IMR-90 (cell line): ENCODE measurements at regions not wholly inside any gene's neighbourhood (a gene's known extent, or its start where the extent isn't known, plus 50 kb on each side); places are given as distances from the start of the nearest gene placed in this dataset.

Source experiments
- ATAC-seq: fragments of 200-7000 bp; cut with Tn5 transposase; 2 replicates; pipeline ENCODE4 v1.9.1; 2020; ENCODE audit warnings: low read depth, mild to moderate bottlenecking, moderate library complexity
- BruUV-seq: library from RNA; stranded (reverse); fragments of 400-500 nt; replicated peaks from 2 replicates; lab custom pipeline; 2021; lab: Mats Ljungman, UMichigan
- CTCF ChIA-PET: fragments of 300-600 bp; formaldehyde crosslinking; extraction: SDS; loops from one replicate; lab custom pipeline; 2021; ENCODE audit warnings: antibody characterized with exemption; lab: Yijun Ruan, JAX
- POLR2A ChIA-PET: fragments of 300-600 bp; sonication (Branson Sonifier 250); formaldehyde crosslinking; loops from one replicate; lab custom pipeline; 2022; ENCODE audit warnings: antibody characterized with exemption; ENCODE audit not compliant: unreplicated experiment; lab: Charles Lee
- DNase-seq: peaks from one replicate; pipeline ENCODE4 v3.0.0; 2013
- H2AFZ ChIP-seq: replicated peaks from 2 replicates; pipeline ENCODE3; 2013; ENCODE audit warnings: low read length, mild to moderate bottlenecking; ENCODE audit not compliant: poor library complexity
- H2AK5ac ChIP-seq: 2 replicates; pipeline ENCODE4 v1.6.1; 2013; ENCODE audit warnings: low read depth, low read length, inconsistent platforms
- H2AK9ac ChIP-seq: replicated peaks from 2 replicates; pipeline ENCODE3; 2013; ENCODE audit warnings: mild to moderate bottlenecking, low read depth, low read length, moderate library complexity; ENCODE audit not compliant: poor library complexity
- H2BK120ac ChIP-seq: 2 replicates; pipeline ENCODE4 v1.6.1; 2013; ENCODE audit warnings: low read depth, low read length, inconsistent platforms
- H2BK15ac ChIP-seq: 3 replicates; pipeline ENCODE4 v1.6.1; 2013; ENCODE audit warnings: low read depth, low read length, inconsistent platforms
- H2BK20ac ChIP-seq: 2 replicates; pipeline ENCODE4 v1.6.1; 2013; ENCODE audit warnings: low read depth, mild to moderate bottlenecking, inconsistent platforms, low read length, moderate library complexity
- H2BK5ac ChIP-seq: 2 replicates; pipeline ENCODE4 v1.6.1; 2013; ENCODE audit warnings: mild to moderate bottlenecking, low read depth, low read length, inconsistent platforms; ENCODE audit not compliant: poor library complexity, severe bottlenecking
- H3K14ac ChIP-seq: replicated peaks from 2 replicates; pipeline ENCODE4 v1.6.1; 2013; ENCODE audit warnings: low read depth, low read length, inconsistent platforms
- H3K18ac ChIP-seq: 2 replicates; pipeline ENCODE4 v1.6.1; 2013; ENCODE audit warnings: low read depth, low read length, control low read depth
- H3K23ac ChIP-seq: 2 replicates; pipeline ENCODE4 v1.6.1; 2013; ENCODE audit warnings: low read depth, low read length, inconsistent platforms
- H3K27ac ChIP-seq: 2 replicates; pipeline ENCODE4 v1.5.1; 2013; ENCODE audit warnings: mild to moderate bottlenecking, control low read depth, low read length; ENCODE audit not compliant: insufficient read depth
- H3K27me3 ChIP-seq: 2 replicates; pipeline ENCODE4 v1.6.1; 2013; ENCODE audit warnings: low read length; ENCODE audit not compliant: control insufficient read depth, insufficient read depth
- H3K36me3 ChIP-seq: 2 replicates; pipeline ENCODE4 v1.6.1; 2013; ENCODE audit warnings: low read length, mixed read lengths; ENCODE audit not compliant: control insufficient read depth, insufficient read depth
- H3K4ac ChIP-seq: 2 replicates; pipeline ENCODE4 v1.6.1; 2013; ENCODE audit warnings: low read depth, low read length, inconsistent platforms
- H3K4me1 ChIP-seq: 2 replicates; pipeline ENCODE4 v1.6.1; 2013; ENCODE audit warnings: low read length, mixed read lengths; ENCODE audit not compliant: control insufficient read depth, insufficient read depth
- H3K4me2 ChIP-seq: 2 replicates; pipeline ENCODE4 v1.6.1; 2013; ENCODE audit warnings: low read depth, mild to moderate bottlenecking, control low read depth, low read length, moderate library complexity
- H3K4me3 ChIP-seq: 2 replicates; pipeline ENCODE4 v1.5.1; 2013; ENCODE audit warnings: low read depth, mild to moderate bottlenecking, control low read depth, low read length, moderate library complexity; ENCODE audit not compliant: insufficient read depth
- H3K56ac ChIP-seq: 2 replicates; pipeline ENCODE4 v1.6.1; 2013; ENCODE audit warnings: low read length, inconsistent platforms; ENCODE audit not compliant: insufficient read depth; ENCODE audit errors: extremely low read depth
- H3K79me1 ChIP-seq, 2 experiments: 2 replicates each; pipeline ENCODE4 v1.6.1; 2013; ENCODE audit warnings: low read length in 2 of 2, inconsistent platforms in 1 of 2, low read depth in 1 of 2
- H3K9ac ChIP-seq: 2 replicates; pipeline ENCODE4 v1.6.1; 2013; ENCODE audit warnings: low read depth, low read length, control low read depth
- H3K9me1 ChIP-seq: 2 replicates; pipeline ENCODE4 v1.6.1; 2013; ENCODE audit warnings: low read length, inconsistent platforms; ENCODE audit not compliant: insufficient read depth
- H3K9me3 ChIP-seq: 2 replicates; pipeline ENCODE4 v1.6.1; 2013; ENCODE audit warnings: low read length; ENCODE audit not compliant: control insufficient read depth, insufficient read depth
- H4K20me1 ChIP-seq: 2 replicates; pipeline ENCODE4 v1.6.1; 2013; ENCODE audit warnings: low read length, inconsistent platforms; ENCODE audit not compliant: insufficient read depth
- H4K5ac ChIP-seq: 2 replicates; pipeline ENCODE4 v1.6.1; 2013; ENCODE audit warnings: mild to moderate bottlenecking, low read depth, low read length, control low read depth
- H4K8ac ChIP-seq, 2 experiments: 2 replicates each; pipeline ENCODE4 v1.6.1; 2013; ENCODE audit warnings: low read depth in 2 of 2, low read length in 2 of 2, control low read depth in 1 of 2, inconsistent platforms in 1 of 2
- H4K91ac ChIP-seq: 2 replicates; pipeline ENCODE4 v1.6.1; 2013; ENCODE audit warnings: low read depth, low read length, inconsistent platforms; ENCODE audit not compliant: insufficient read depth
- FOS ChIP-seq: fragments of 150-350 bp; IDR thresholded peaks from 2 replicates; pipeline ENCODE4 v1.6.1; 2016; ENCODE audit warnings: low read depth, low read length
- MAZ ChIP-seq: IDR thresholded peaks from 2 replicates; pipeline ENCODE4 v1.6.1; 2012; ENCODE audit warnings: low read depth, mild to moderate bottlenecking, low read length, improper control_type of control experiment, moderate library complexity, borderline replicate concordance
- POLR2A ChIP-seq: IDR thresholded peaks from 2 replicates; pipeline ENCODE4 v1.6.1; 2012; ENCODE audit warnings: mild to moderate bottlenecking, low read depth, low read length
- WGBS, 2 experiments: methylation state at CpG; one replicate each; pipeline versions ENCODE4 v1.1.5 to v1.1.7; 2013; ENCODE audit warnings: missing lambda C conversion rate in 2 of 2; ENCODE audit not compliant: insufficient read length in 1 of 2; ENCODE audit errors: extremely low coverage in 2 of 2; 5-methylcytosine and 5-hydroxymethylcytosine counted together
- dilution Hi-C: fragments of 300-500 bp; cut with HindIII; formaldehyde crosslinking; loops from one replicate; pipeline ENCODE4 v1.14.3; 2018; ENCODE audit warnings: low sequenced_read_pairs; ENCODE audit not compliant: unreplicated experiment
- in situ Hi-C: fragments of 300-500 bp; cut with MboI; formaldehyde crosslinking; loops from 3 replicates; pipeline ENCODE4 v1.14.3; 2019; ENCODE audit warnings: low sequenced_read_pairs, inconsistent platforms, mixed read lengths
- intact Hi-C: fragments of 100-400 bp; cut with micrococcal nuclease; formaldehyde crosslinking; loops from 2 replicates; pipeline ENCODE4 v1.10.0; 2022
- TF ChIP-seq, protein P1 (sequence below): conservative IDR thresholded peaks from 2 replicates; pipeline ENCODE4 v1.5.1; 2012; ENCODE audit warnings: mild to moderate bottlenecking, low read depth, low read length, improper control_type of control experiment
- TF ChIP-seq, protein P2 (sequence below): fragments of 150-350 bp; IDR thresholded peaks from 2 replicates; pipeline ENCODE4 v1.6.1; 2016; ENCODE audit warnings: low read depth, mild to moderate bottlenecking, low read length, moderate library complexity, borderline replicate concordance

DNA sequence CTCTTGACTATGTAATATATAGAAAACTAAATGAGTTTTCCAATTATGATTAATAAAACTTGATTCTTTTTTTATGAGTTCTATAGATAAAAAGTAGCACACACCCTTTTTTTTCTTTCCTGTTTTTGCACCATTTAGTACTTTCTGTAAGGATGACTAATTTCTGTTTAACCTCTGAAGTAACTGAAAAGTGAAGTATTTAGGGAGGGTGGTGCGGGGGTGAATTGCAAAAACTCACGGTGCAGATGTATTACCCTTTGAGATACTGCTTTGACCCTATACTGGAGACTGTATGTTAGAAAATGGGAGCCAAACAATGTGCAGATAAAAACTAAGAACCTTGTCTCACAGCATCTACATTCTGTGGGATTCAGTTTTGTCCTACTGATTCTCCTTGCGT, 471.6 kb downstream of the DTHD1 start:
- ATAC-seq = no peak
- in situ Hi-C loops = no loop called here
- CTCF ChIA-PET = no interaction called here

More for the DNA sequence above, 471.6 kb downstream of the DTHD1 start:
- peaks cover 4% of the 10 kb centered on the region for H3K9me3 ChIP-seq
- H3K79me1 ChIP-seq = no peaks in the 10 kb centered on the region
- no peak overlapping the region for H2BK20ac ChIP-seq
- TF ChIP-seq POLR2A (no peak), FOS (no peak), MAZ (no peak)
- TF ChIP-seq, protein P1, sequence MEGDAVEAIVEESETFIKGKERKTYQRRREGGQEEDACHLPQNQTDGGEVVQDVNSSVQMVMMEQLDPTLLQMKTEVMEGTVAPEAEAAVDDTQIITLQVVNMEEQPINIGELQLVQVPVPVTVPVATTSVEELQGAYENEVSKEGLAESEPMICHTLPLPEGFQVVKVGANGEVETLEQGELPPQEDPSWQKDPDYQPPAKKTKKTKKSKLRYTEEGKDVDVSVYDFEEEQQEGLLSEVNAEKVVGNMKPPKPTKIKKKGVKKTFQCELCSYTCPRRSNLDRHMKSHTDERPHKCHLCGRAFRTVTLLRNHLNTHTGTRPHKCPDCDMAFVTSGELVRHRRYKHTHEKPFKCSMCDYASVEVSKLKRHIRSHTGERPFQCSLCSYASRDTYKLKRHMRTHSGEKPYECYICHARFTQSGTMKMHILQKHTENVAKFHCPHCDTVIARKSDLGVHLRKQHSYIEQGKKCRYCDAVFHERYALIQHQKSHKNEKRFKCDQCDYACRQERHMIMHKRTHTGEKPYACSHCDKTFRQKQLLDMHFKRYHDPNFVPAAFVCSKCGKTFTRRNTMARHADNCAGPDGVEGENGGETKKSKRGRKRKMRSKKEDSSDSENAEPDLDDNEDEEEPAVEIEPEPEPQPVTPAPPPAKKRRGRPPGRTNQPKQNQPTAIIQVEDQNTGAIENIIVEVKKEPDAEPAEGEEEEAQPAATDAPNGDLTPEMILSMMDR = no peak
- TF ChIP-seq, protein P2, sequence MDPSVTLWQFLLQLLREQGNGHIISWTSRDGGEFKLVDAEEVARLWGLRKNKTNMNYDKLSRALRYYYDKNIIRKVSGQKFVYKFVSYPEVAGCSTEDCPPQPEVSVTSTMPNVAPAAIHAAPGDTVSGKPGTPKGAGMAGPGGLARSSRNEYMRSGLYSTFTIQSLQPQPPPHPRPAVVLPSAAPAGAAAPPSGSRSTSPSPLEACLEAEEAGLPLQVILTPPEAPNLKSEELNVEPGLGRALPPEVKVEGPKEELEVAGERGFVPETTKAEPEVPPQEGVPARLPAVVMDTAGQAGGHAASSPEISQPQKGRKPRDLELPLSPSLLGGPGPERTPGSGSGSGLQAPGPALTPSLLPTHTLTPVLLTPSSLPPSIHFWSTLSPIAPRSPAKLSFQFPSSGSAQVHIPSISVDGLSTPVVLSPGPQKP = no peak
- H4K5ac ChIP-seq = no peak overlapping the region
- H3K4me1 ChIP-seq = no peaks in the 10 kb centered on the region
- H3K4me3 ChIP-seq = no peak overlapping the region
- no peaks in the 10 kb centered on the region for H3K9me1 ChIP-seq
- no peak overlapping the region for H2AFZ ChIP-seq
- no CpG with 5 or more reads among the region's 3 CpGs for WGBS, 2 experiments
- H3K56ac ChIP-seq = no peak overlapping the region
- no peak overlapping the region for H4K8ac ChIP-seq
- H3K4ac ChIP-seq = no peak overlapping the region
- no peak overlapping the region for H3K9ac ChIP-seq
- H3K27me3 ChIP-seq = no peaks in the 10 kb centered on the region
- intact Hi-C loops (no loop called here), dilution Hi-C loops (no loop called here)
- no peak overlapping the region for H2AK5ac ChIP-seq
- no peaks in the 10 kb centered on the region for H4K20me1 ChIP-seq
- H2AK9ac ChIP-seq = no peak overlapping the region
- H3K27ac ChIP-seq = no peak overlapping the region
- no peak overlapping the region for H3K23ac ChIP-seq
- H2BK5ac ChIP-seq = no peak overlapping the region
- DNase-seq = no peak
- no peak overlapping the region for H3K4me2 ChIP-seq
- no peak overlapping the region for H2BK15ac ChIP-seq
- no peaks in the 10 kb centered on the region for H3K36me3 ChIP-seq
- H3K14ac ChIP-seq = no peak overlapping the region
- no peak overlapping the region for H4K91ac ChIP-seq
- H3K18ac ChIP-seq = no peak overlapping the region
- H2BK120ac ChIP-seq = no peak overlapping the region
- BruUV-seq = no TSS peak
- POLR2A ChIA-PET = no interaction called here
